ENCODE measurements at regions not wholly inside any gene's neighbourhood (a gene's known extent, or its start where the extent isn't known, plus 50 kb on each side); places are given as distances from the start of the nearest gene placed in this dataset.
A peak's percentile ranks its signal among the peaks of the same experiment; 100 is the strongest.
"Not testable (repeated sequence)": the region's sequence is repeated elsewhere in the genome, so short reads cannot be mapped to it uniquely, and the experiment has no call there.

GRCh38 chr10:91096274-91096673 lies 124.2 kb upstream of the PCGF5 start:
- DNase-seq, result no peak

GRCh38 chr10:91097313-91097712 lies 123.2 kb upstream of the PCGF5 start:
- no peak for DNase-seq

GRCh38 chr10:91098021-91098420 lies 122.4 kb upstream of the PCGF5 start:
- not testable (repeated sequence) for DNase-seq

GRCh38 chr10:91103384-91104192 lies 116.9 kb upstream of the PCGF5 start:
- DNase-seq, result no peak

GRCh38 chr10:91104193-91105041 lies 116.0 kb upstream of the PCGF5 start:
- no peak for DNase-seq

GRCh38 chr10:91105269-91105668 lies 115.2 kb upstream of the PCGF5 start:
- DNase-seq, result no peak

GRCh38 chr10:91108820-91109219 lies 111.6 kb upstream of the PCGF5 start:
- no peak for DNase-seq

GRCh38 chr10:91111060-91111459 lies 109.4 kb upstream of the PCGF5 start:
- DNase-seq, result no peak

- no peak for DNase-seq
These were observed 104.7 kb upstream of the PCGF5 start for GRCh38 chr10:91115618-91116390.

- no peak for DNase-seq
These were observed 103.0 kb upstream of the PCGF5 start for GRCh38 chr10:91117505-91117904.

GRCh38 chr10:91120348-91120747 lies 100.1 kb upstream of the PCGF5 start:
- DNase-seq, result no peak

GRCh38 chr10:91123261-91123660 lies 97.2 kb upstream of the PCGF5 start:
- DNase-seq, result no peak

GRCh38 chr10:91124016-91124415 lies 96.4 kb upstream of the PCGF5 start:
- no peak for DNase-seq

GRCh38 chr10:91126471-91126870 lies 94.0 kb upstream of the PCGF5 start:
- no peak for DNase-seq

GRCh38 chr10:91127341-91128082 lies 93.0 kb upstream of the PCGF5 start:
- peak; percentile 15 for DNase-seq

- DNase-seq, result no peak
These were observed 85.3 kb upstream of the PCGF5 start for GRCh38 chr10:91135113-91135512.

- no peak for DNase-seq
These were observed 83.3 kb upstream of the PCGF5 start for GRCh38 chr10:91137011-91137643.

GRCh38 chr10:91137822-91138221 lies 82.6 kb upstream of the PCGF5 start:
- peak; percentile 59 for DNase-seq

- no peak for DNase-seq
These were observed 79.4 kb upstream of the PCGF5 start for GRCh38 chr10:91140995-91141549.

GRCh38 chr10:91144961-91145360 lies 75.5 kb upstream of the PCGF5 start:
- DNase-seq, result no peak

GRCh38 chr10:91146146-91146545 lies 74.3 kb upstream of the PCGF5 start:
- no peak for DNase-seq

GRCh38 chr10:91149550-91149949 lies 70.9 kb upstream of the PCGF5 start:
- no peak for DNase-seq
